HG03354 (cell line): ENCODE measurements at regions not wholly inside any gene's neighbourhood (a gene's known extent, or its start where the extent isn't known, plus 50 kb on each side); places are given as distances from the start of the nearest gene placed in this dataset.
A peak's percentile ranks its signal among the peaks of the same experiment; 100 is the strongest.

Source experiments
- ATAC-seq: cut with Tn5 transposase; IDR thresholded peaks from one replicate; pipeline ENCODE4 v1.9.1; 2021; ENCODE audit warnings: mild to moderate bottlenecking; ENCODE audit not compliant: unreplicated experiment, poor library complexity, severe bottlenecking

- no peak for ATAC-seq
These were observed 61.9 kb downstream of the EXOSC2 start for GRCh38 chr9:130755377-130756007.

DNA sequence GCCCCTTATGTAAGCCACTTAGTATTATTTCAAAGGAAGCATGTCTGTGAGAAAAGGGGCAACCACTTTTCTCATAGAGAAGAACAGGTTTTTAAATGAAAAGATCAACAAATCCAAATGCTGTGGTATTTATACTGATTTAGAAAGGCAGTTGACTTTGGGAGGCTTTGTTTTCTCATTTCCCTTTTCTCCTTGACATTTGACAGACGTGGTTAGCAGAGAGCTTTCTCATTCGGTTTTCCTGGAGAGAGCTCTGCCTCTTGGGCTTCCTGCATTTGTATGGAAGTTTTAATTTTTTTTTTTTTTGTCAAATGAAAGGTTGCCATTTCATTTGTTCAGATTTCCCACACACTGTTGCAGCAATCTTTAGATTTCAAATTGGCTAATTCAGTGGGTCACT lies 62.5 kb downstream of the EXOSC2 start:
- ATAC-seq, result no peak

DNA sequence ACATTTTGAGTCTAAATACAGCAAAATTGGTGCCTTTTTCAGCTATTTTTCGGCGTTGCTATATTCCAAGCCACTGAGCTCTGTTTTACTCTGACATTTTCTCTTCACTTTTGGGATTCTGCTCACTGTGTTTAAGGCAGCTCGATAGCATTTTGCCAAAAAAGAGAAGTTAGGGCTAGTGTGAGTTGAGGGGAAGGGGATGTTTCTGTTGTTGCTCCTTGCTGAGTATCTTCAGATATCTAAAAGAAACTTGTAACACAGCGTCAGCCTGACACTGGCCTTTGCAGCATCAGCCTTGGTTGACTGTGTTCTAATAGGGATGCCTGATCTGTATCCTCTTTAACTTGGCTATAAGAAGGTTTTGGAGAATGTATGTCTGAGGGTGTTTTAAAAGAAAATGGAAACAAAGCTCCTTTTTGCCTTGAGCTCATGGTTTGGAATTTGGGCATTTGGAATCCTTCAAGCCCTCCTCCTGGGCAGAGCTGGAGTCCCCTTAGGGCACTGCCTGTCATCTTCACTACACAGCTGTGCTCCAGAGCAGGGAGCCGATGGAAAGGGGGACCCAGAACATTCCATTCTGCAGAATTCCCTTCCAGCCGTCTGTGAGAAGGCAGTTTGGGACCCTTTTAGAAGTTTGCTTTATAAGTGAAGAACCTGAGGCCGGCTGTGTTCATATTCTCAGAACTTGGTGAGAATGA lies 63.0 kb downstream of the EXOSC2 start:
- no peak for ATAC-seq

DNA sequence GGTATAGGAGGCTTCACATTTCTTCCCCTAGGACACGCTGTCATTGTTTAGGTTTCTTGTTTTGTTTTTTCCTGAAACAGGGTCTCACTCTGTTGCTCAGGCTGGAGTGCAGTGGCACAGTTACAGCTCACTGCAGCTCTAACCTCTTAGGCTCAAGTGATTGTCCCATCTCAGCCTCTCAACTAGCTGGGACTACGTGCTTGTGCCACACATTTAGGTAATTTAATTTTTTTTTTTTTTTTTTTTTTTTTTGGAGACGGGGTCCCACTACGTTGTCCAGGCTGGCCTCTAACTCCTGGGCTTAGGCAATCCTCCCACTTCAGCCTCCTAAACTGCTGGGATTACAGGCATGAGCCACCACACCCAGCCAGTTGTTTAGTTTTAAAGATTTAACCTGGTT lies 66.2 kb downstream of the EXOSC2 start:
- ATAC-seq, result no peak

DNA sequence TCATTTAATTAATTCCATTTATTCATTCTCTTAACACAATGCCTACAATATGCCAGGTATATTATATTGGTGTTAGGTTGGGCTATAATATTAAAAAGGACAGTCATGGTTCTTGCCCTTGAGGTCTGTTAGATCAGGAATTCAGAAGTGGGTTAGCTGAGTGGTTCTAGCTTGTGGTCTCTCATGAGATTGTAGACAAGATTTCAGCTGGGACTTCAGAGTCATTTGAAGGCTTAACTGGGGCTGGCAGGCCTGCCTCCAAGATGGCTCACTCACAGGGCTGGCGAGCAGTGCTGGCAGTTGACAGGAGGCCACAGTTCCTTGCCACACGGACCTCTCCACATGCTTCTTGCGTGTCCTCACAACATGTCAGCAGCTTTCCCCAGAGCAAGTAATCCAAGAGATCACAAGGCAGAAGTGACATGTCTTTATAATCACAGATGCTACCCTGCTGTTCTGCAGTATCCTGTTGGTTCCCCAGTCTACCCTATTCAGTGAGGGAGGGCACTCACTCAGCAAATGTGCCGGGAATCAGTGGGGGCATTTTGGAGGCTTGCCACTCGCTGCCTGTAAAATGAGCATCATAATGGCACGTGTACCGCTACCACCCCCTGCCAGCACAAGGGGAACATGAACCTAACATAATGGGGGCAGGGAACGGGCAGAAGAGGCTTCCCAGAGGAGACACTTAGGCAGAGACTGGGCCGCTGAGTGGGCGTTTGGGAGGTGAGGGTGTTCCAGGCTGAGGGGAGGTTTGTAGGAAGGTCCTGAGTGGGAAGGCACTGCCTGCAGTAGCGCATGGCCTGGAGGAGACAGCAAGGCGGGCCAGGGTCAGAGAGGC lies 70.0 kb downstream of the EXOSC2 start:
- no peak for ATAC-seq

- ATAC-seq, result peak; percentile 67
These were observed 69.7 kb upstream of the ABL1 start for GRCh38 chr9:130765137-130766020.

DNA sequence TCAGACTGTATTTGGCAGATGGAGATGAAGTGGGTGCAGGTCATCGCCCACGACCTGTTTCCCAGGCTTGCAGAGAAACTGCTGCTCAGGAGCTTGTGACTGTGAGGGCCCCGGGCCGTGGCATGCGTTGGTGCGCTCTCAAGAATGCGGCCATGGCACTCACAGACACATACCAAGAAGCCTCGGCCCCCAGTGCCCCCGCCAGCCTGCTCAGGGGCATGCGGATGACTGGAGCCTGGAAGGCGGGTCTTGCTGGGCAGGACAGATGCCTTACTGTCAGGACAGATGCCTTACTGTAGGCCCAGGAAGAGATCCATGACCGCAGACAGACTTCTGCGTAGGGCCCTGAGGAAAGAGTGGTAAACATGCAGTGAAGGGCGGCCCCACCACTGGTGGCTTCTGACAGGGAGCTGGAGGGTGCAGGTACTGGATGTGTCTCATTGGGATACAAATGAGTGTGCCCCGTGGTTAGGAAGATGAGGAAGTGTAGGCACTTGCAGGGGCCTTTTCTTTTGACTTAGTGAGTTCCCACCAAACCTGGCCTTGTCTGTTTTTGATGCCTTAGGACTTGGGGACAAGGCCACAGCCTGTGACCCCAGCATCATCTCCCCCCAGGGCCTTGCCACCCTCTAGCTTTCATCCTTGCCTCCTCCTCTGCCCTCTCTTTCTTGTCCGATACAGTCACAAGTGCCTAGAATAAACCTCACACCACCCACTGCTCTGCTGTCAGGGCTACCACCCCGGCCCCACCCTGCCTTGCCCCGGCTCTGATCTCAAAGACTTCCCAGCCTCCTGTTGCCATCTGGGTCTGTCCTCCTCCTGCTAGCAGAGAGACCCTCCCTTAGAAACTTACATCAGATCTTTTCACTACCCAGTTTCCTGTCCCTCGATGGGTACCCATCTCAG lies 68.8 kb upstream of the ABL1 start:
- no peak for ATAC-seq

DNA sequence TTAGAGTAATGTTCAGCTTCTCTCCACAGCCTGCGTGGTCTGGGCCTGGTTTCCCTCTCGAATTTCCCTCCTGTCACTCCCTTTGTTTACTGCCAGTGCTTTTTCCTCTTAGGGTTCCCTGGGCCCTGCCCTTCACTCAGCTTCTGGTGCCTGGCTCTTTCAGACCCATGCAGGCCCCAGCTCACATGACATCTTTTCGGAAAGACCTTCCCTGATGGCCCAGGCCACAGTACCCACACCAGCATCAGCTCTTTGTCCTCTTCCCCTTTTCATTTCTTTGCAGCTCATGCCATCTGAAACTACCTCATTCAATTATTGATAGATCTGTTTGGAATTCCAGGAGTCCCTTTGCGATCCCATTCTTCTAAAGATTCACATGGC lies 68.1 kb upstream of the ABL1 start:
- ATAC-seq, result no peak

GRCh38 chr9:130768265-130768664 lies 66.8 kb upstream of the ABL1 start:
- ATAC-seq, result no peak

GRCh38 chr9:130768891-130769403 lies 66.1 kb upstream of the ABL1 start:
- no peak for ATAC-seq

DNA sequence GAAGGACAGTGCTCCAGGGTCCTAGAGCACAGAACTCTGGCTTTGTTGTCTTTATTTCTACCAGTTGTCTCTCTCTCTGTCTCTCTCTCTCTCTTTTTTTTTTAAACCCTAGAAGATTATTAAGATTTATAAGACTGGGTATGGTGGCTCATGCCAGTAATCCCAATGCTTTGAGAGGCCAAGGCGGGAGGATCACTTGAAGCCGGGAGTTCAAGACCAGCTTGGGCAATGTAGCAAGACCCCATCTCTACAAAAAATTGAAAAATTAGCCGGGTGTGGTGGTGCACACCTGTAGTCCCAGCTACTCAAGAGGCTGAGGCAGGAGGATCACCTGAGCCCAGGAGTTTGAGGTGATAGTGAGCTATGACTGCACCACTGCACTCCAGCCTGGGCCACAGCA lies 65.0 kb upstream of the ABL1 start:
- no peak for ATAC-seq

GRCh38 chr9:130770679-130771442 lies 64.2 kb upstream of the ABL1 start:
- no peak for ATAC-seq

- ATAC-seq, result no peak
These were observed 62.9 kb upstream of the ABL1 start for GRCh38 chr9:130772185-130772584.

GRCh38 chr9:130774183-130774582 lies 60.9 kb upstream of the ABL1 start:
- ATAC-seq, result no peak

DNA sequence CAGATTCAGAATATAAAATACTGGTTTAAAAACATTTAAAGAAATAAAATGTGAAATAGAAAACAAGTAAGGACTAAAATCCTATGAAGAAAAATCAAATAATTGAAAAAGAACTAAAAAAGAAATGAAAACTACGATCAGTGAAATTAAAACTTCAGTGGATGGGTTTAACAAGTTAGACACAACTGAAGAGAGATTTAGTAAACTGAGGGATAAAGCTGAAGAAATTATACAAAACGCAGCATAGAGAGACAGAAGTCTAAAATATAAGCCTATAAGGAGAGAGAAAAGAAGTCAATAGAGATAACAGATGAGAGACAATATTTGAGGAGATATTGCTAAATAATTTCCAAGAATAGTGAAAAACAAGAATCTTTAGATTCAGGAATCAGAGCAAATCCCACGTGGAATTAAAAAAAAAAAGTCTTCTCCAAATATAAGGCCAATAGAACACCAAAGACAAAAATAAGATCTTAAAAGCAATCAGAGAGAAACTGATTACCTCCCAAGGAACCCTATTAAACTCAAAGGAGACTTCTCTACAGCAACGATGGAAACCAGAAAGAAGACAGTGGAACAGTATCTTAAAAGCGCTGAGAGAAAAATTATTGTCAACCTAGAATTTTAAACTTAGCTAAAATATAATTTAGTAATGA lies 59.6 kb upstream of the ABL1 start:
- no peak for ATAC-seq

- ATAC-seq, result no peak
These were observed 55.8 kb upstream of the ABL1 start for GRCh38 chr9:130779153-130779855.

- no peak for ATAC-seq
These were observed 54.6 kb upstream of the ABL1 start for GRCh38 chr9:130780415-130780814.
